Neural cell (in vitro differentiated cells): ENCODE measurements at regions not wholly inside any gene's neighbourhood (a gene's known extent, or its start where the extent isn't known, plus 50 kb on each side); places are given as distances from the start of the nearest gene placed in this dataset.

Source experiments
- H2AFZ ChIP-seq: fragments of 200-600, 300-800 bp; sonication (generic), shearing (Covaris generic); 2 replicates; pipeline ENCODE4 v1.6.0; 2014; ENCODE audit warnings: low read depth, mild to moderate bottlenecking, antibody characterized with exemption, low read length, moderate library complexity
- H3F3A ChIP-seq: fragments of 200-600 bp; shearing (Covaris generic); 2 replicates; pipeline ENCODE4 v1.6.1; 2016; ENCODE audit warnings: mild to moderate bottlenecking, moderate library complexity, mixed read lengths, antibody characterized with exemption, low read length; ENCODE audit not compliant: insufficient read depth, poor library complexity, severe bottlenecking
- H3K27ac ChIP-seq: fragments of 200-600, 300-800 bp; sonication (generic), shearing (Covaris generic); 2 replicates; pipeline ENCODE4 v1.5.1; 2014; ENCODE audit warnings: mild to moderate bottlenecking, low read length, moderate library complexity
- H3K27me3 ChIP-seq: fragments of 300-800, 200-600 bp; sonication (generic), shearing (Covaris generic); 2 replicates; pipeline ENCODE4 v1.6.0; 2014; ENCODE audit warnings: mild to moderate bottlenecking, low read depth, low read length, moderate library complexity; ENCODE audit not compliant: insufficient read depth
- H3K36me3 ChIP-seq: fragments of 300-800, 200-600 bp; sonication (generic), shearing (Covaris generic); 2 replicates; pipeline ENCODE4 v1.5.1; 2014; ENCODE audit warnings: mild to moderate bottlenecking, antibody characterized with exemption, low read length, moderate library complexity; ENCODE audit not compliant: insufficient read depth
- H3K4me2 ChIP-seq: fragments of 300-800, 200-600 bp; sonication (generic), shearing (Covaris generic); 2 replicates; pipeline ENCODE4 v1.6.0; 2014; ENCODE audit warnings: mild to moderate bottlenecking, low read length
- H3K4me3 ChIP-seq: fragments of 300-800, 200-600 bp; sonication (generic), shearing (Covaris generic); 2 replicates; pipeline ENCODE4 v1.5.1; 2014; ENCODE audit warnings: mild to moderate bottlenecking, low read length, moderate library complexity
- H3K79me2 ChIP-seq: fragments of 200-600 bp; shearing (Covaris generic); replicated peaks from 2 replicates; pipeline ENCODE4 v1.6.0; 2014; ENCODE audit warnings: mild to moderate bottlenecking, low read length, moderate library complexity; ENCODE audit not compliant: insufficient read depth
- H3K9ac ChIP-seq: fragments of 300-800, 200-600 bp; sonication (generic), shearing (Covaris generic); 2 replicates; pipeline ENCODE4 v1.6.1; 2016; ENCODE audit warnings: mild to moderate bottlenecking, low read length, mixed read lengths
- H3K9me2 ChIP-seq: fragments of 200-600 bp; shearing (Covaris generic); 2 replicates; pipeline ENCODE4 v1.6.1; 2016; ENCODE audit warnings: mild to moderate bottlenecking, low read length, mixed read lengths; ENCODE audit not compliant: insufficient read depth
- H3K9me3 ChIP-seq: fragments of 200-600, 300-800 bp; sonication (generic), shearing (Covaris generic); 2 replicates; pipeline ENCODE4 v1.6.1; 2016; ENCODE audit warnings: mild to moderate bottlenecking, mixed run types, low read length, moderate library complexity, mixed read lengths
- H4K20me1 ChIP-seq: fragments of 200-600 bp; shearing (Covaris generic); 2 replicates; pipeline ENCODE4 v1.6.1; 2016; ENCODE audit warnings: mild to moderate bottlenecking, mixed run types; ENCODE audit not compliant: insufficient read depth
- CTCF ChIP-seq: fragments of 450-650 bp; IDR thresholded peaks from 2 replicates; pipeline ENCODE4 v1.5.1; 2014; ENCODE audit warnings: antibody characterized with exemption, mild to moderate bottlenecking, moderate library complexity; ENCODE audit not compliant: poor library complexity, severe bottlenecking
- EP300 ChIP-seq: fragments of 450-650 bp; conservative IDR thresholded peaks from 2 replicates; pipeline ENCODE4 v1.6.1; 2014; ENCODE audit warnings: antibody characterized with exemption, mild to moderate bottlenecking, moderate library complexity; ENCODE audit not compliant: poor library complexity, severe bottlenecking
- EZH2 ChIP-seq: fragments of 200-600, 300-800 bp; shearing (Covaris generic), sonication (generic); IDR thresholded peaks from 2 replicates; pipeline ENCODE4 v1.6.1; 2014; ENCODE audit warnings: antibody characterized with exemption, low read length, borderline replicate concordance, mild to moderate bottlenecking; ENCODE audit not compliant: insufficient read depth, poor library complexity, severe bottlenecking
- MXI1 ChIP-seq: fragments of 450-650 bp; conservative IDR thresholded peaks from 2 replicates; pipeline ENCODE4 v1.6.1; 2014; ENCODE audit warnings: antibody characterized with exemption, mild to moderate bottlenecking; ENCODE audit not compliant: poor library complexity, severe bottlenecking
- POLR2AphosphoS5 ChIP-seq: IDR thresholded peaks from 2 replicates; pipeline ENCODE4 v1.6.1; 2012
- RAD21 ChIP-seq: fragments of 450-650 bp; conservative IDR thresholded peaks from 2 replicates; pipeline ENCODE4 v1.6.1; 2014; ENCODE audit warnings: antibody characterized with exemption, mild to moderate bottlenecking, moderate library complexity
- REST ChIP-seq: IDR thresholded peaks from 2 replicates; pipeline ENCODE4 v1.6.1; 2012; ENCODE audit warnings: borderline replicate concordance
- SMC3 ChIP-seq: fragments of 450-650 bp; conservative IDR thresholded peaks from 2 replicates; pipeline ENCODE4 v1.6.1; 2014; ENCODE audit warnings: antibody characterized with exemption, mild to moderate bottlenecking, moderate library complexity; ENCODE audit not compliant: poor library complexity
- TAF1 ChIP-seq: IDR thresholded peaks from 2 replicates; pipeline ENCODE4 v1.6.1; 2012; ENCODE audit warnings: low read depth

DNA sequence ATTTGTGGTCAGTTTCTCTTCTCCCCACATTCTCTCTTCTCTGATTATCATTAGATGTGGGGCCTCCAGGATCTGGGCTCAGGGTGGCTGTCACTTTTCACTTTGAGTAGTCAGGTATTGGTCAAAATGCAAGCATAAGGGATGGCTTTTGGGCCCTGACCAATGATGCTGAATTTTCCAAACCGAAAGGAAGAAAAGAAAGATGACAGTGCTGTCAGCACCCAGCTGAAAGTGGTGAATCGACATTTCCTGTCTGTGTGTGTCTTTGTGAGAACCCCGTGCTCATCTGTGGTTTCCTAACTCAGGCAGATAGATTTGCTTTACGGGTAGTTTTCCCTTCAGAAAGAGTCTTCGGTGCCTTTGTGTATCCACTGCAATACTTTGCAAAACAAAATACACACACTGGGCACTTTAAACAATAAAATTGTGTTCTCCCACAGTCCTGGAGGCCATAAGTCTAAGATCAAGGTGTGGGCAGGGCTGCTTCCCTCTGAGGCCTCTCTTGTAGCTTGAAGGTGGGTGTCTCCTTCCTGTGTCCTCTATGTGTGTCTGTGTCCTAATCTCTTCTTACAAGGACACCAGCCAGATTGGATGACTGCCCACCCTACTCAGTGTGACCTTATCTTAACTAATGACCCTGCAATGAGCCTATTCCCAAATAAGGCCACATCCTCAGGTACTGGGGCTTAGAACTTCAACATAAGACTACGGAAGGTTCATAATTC is 274.8 kb upstream of the AJAP1 start:
- no peaks in the 10 kb centered on the region for H4K20me1 ChIP-seq
- peaks cover 3% of the 10 kb centered on the region for H3K9me3 ChIP-seq
- no peak overlapping the region for H2AFZ ChIP-seq
- no peaks in the 10 kb centered on the region for H3K9me2 ChIP-seq
- no peaks in the 10 kb centered on the region for H3K27me3 ChIP-seq
- no peak overlapping the region for H3K27ac ChIP-seq
- no peak overlapping the region for H3K4me2 ChIP-seq
- H3K36me3 ChIP-seq = no peaks in the 10 kb centered on the region
- H3K9ac ChIP-seq = no peak overlapping the region
- no peak overlapping the region for H3K4me3 ChIP-seq
- H3K79me2 ChIP-seq = no peaks in the 10 kb centered on the region
- TF ChIP-seq MXI1 (no peak), EP300 (no peak), POLR2AphosphoS5 (no peak), RAD21 (no peak), REST (no peak), EZH2 (no peak), TAF1 (no peak)
- H3F3A ChIP-seq = no peaks in the 10 kb centered on the region

- TF ChIP-seq EZH2 (no peak), POLR2AphosphoS5 (no peak), MXI1 (no peak), TAF1 (no peak), SMC3 (no peak), CTCF (no peak), EP300 (no peak), REST (no peak), RAD21 (no peak)
- Histone ChIP-seq H3K9ac (no peak overlapping the region), H4K20me1 (no peaks in the 10 kb centered on the region), H3K79me2 (no peaks in the 10 kb centered on the region), H3K9me3 (peaks cover 3% of the 10 kb centered on the region), H3K36me3 (no peaks in the 10 kb centered on the region), H2AFZ (no peak overlapping the region), H3K4me2 (no peak overlapping the region), H3K27me3 (no peaks in the 10 kb centered on the region), H3F3A (no peaks in the 10 kb centered on the region), H3K9me2 (no peaks in the 10 kb centered on the region), H3K27ac (no peak overlapping the region), H3K4me3 (no peak overlapping the region)
These were observed 273.7 kb upstream of the AJAP1 start for GRCh38 chr1:4380564-4381168.
